Activated B cell treated with CpG ODN at 0.5 μM for 24 hours (primary cell): ENCODE measurements at regions not wholly inside any gene's neighbourhood (a gene's known extent, or its start where the extent isn't known, plus 50 kb on each side); places are given as distances from the start of the nearest gene placed in this dataset.

ENCODE experiments used
- ATAC-seq: fragments of 200-7000 bp; cut with Tn5 transposase; one replicate; pipeline ENCODE4 v1.10.0; 2021; ENCODE audit warnings: low read depth, mild to moderate bottlenecking, moderate library complexity
- CTCF ChIA-PET: fragments of 350-600 bp; sonication (Branson Sonifier 250); formaldehyde crosslinking; loops from one replicate; lab custom pipeline; 2021; ENCODE audit warnings: antibody characterized with exemption; lab: Charles Lee
- POLR2A ChIA-PET: fragments of 350-600 bp; sonication (Branson Sonifier 250); formaldehyde crosslinking; loops from one replicate; lab custom pipeline; 2021; ENCODE audit warnings: antibody characterized with exemption; lab: Charles Lee
- DNase-seq: peaks from one replicate; pipeline ENCODE4 v3.0.0; 2022
- H3K27ac Mint-ChIP-seq: one replicate; pipeline ENCODE4 v1.8.0; 2020; ENCODE audit warnings: mixed read lengths
- H3K27me3 Mint-ChIP-seq: one replicate; pipeline ENCODE4 v1.8.0; 2021; ENCODE audit warnings: mixed read lengths
- H3K36me3 Mint-ChIP-seq: one replicate; pipeline ENCODE4 v1.8.0; 2021; ENCODE audit warnings: low read depth, mixed read lengths
- H3K4me1 Mint-ChIP-seq: one replicate; pipeline ENCODE4 v1.8.0; 2021; ENCODE audit warnings: mixed read lengths
- H3K4me3 Mint-ChIP-seq: one replicate; pipeline ENCODE4 v1.8.0; 2020; ENCODE audit warnings: mild to moderate bottlenecking, mixed read lengths
- H3K9me3 Mint-ChIP-seq: one replicate; pipeline ENCODE4 v1.8.0; 2020; ENCODE audit warnings: mixed read lengths
- CTCF ChIP-seq: fragments of 200-600 bp; IDR thresholded peaks from one replicate; pipeline ENCODE4 v1.8.0; 2022; ENCODE audit warnings: antibody characterized with exemption, mild to moderate bottlenecking
- intact Hi-C: fragments of 100-400 bp; cut with micrococcal nuclease; formaldehyde crosslinking; loops from one replicate; pipeline ENCODE4 v1.15.1; 2024

- H3K9me3 Mint-ChIP-seq = no peaks in the 10 kb centered on the region
- intact Hi-C loops = no loop called here
- H3K36me3 Mint-ChIP-seq = no peaks in the 10 kb centered on the region
- H3K27ac Mint-ChIP-seq = no peak overlapping the region
- H3K27me3 Mint-ChIP-seq = no peaks in the 10 kb centered on the region
- no peaks in the 10 kb centered on the region for H3K4me1 Mint-ChIP-seq
- DNase-seq = no peak
- H3K4me3 Mint-ChIP-seq = no peak overlapping the region
- ATAC-seq = no peak
- ChIA-PET POLR2A (no interaction called here), CTCF (interaction anchor here (1.0 kb wide), 1 partner anchor 529 kb away, joined by 3 read pairs; no protein-coding TSS in a partner anchor)
- TF ChIP-seq CTCF = no peak
Observed at GRCh38 chr12:71219224-71219623, 61.4 kb upstream of the TSPAN8 start.

- Mint-ChIP-seq H3K27ac (no peak overlapping the region), H3K9me3 (no peaks in the 10 kb centered on the region), H3K4me1 (no peaks in the 10 kb centered on the region), H3K27me3 (no peaks in the 10 kb centered on the region), H3K36me3 (no peaks in the 10 kb centered on the region), H3K4me3 (no peak overlapping the region)
- POLR2A ChIA-PET = no interaction called here
- no peak for TF ChIP-seq CTCF
- CTCF ChIA-PET = interaction anchor here (1.0 kb wide), 1 partner anchor 530 kb away, joined by 3 read pairs; no protein-coding TSS in a partner anchor
- ATAC-seq = no peak
- intact Hi-C loops = no loop called here
- no peak for DNase-seq
Observed at GRCh38 chr12:71218616-71219015, 60.8 kb upstream of the TSPAN8 start.

GRCh38 chr12:71216725-71217579 is 59.2 kb upstream of the TSPAN8 start:
- CTCF ChIA-PET = no interaction called here
- intact Hi-C loops = no loop called here
- Mint-ChIP-seq H3K4me3 (no peak overlapping the region), H3K27me3 (no peaks in the 10 kb centered on the region), H3K27ac (no peak overlapping the region), H3K4me1 (no peaks in the 10 kb centered on the region), H3K36me3 (no peaks in the 10 kb centered on the region), H3K9me3 (no peaks in the 10 kb centered on the region)
- no peak for TF ChIP-seq CTCF
- no peak for ATAC-seq
- DNase-seq = no peak
- POLR2A ChIA-PET = no interaction called here

- intact Hi-C loops = no loop called here
- Mint-ChIP-seq H3K4me3 (no peak overlapping the region), H3K4me1 (no peaks in the 10 kb centered on the region), H3K27me3 (no peaks in the 10 kb centered on the region), H3K36me3 (no peaks in the 10 kb centered on the region), H3K9me3 (no peaks in the 10 kb centered on the region), H3K27ac (no peak overlapping the region)
- no peak for ATAC-seq
- CTCF ChIA-PET = no interaction called here
- TF ChIP-seq CTCF = no peak
- POLR2A ChIA-PET = no interaction called here
- DNase-seq = no peak
Observed at GRCh38 chr12:71214511-71215285, 56.9 kb upstream of the TSPAN8 start.

GRCh38 chr12:71208053-71208685 is 50.4 kb upstream of the TSPAN8 start:
- ChIA-PET CTCF (no interaction called here), POLR2A (no interaction called here)
- ATAC-seq (no peak), DNase-seq (no peak)
- H3K27me3 Mint-ChIP-seq = no peaks in the 10 kb centered on the region
- no peaks in the 10 kb centered on the region for H3K4me1 Mint-ChIP-seq
- no peak overlapping the region for H3K27ac Mint-ChIP-seq
- intact Hi-C loops = no loop called here
- H3K4me3 Mint-ChIP-seq = no peak overlapping the region
- TF ChIP-seq CTCF = no peak
- H3K9me3 Mint-ChIP-seq = no peaks in the 10 kb centered on the region
- no peaks in the 10 kb centered on the region for H3K36me3 Mint-ChIP-seq
